HG02623 (cell line): ENCODE measurements at regions not wholly inside any gene's neighbourhood (a gene's known extent, or its start where the extent isn't known, plus 50 kb on each side); places are given as distances from the start of the nearest gene placed in this dataset.

ENCODE experiments used
- ATAC-seq: cut with Tn5 transposase; IDR thresholded peaks from one replicate; pipeline ENCODE4 v1.9.1; 2021; ENCODE audit warnings: moderate library complexity; ENCODE audit not compliant: unreplicated experiment

DNA sequence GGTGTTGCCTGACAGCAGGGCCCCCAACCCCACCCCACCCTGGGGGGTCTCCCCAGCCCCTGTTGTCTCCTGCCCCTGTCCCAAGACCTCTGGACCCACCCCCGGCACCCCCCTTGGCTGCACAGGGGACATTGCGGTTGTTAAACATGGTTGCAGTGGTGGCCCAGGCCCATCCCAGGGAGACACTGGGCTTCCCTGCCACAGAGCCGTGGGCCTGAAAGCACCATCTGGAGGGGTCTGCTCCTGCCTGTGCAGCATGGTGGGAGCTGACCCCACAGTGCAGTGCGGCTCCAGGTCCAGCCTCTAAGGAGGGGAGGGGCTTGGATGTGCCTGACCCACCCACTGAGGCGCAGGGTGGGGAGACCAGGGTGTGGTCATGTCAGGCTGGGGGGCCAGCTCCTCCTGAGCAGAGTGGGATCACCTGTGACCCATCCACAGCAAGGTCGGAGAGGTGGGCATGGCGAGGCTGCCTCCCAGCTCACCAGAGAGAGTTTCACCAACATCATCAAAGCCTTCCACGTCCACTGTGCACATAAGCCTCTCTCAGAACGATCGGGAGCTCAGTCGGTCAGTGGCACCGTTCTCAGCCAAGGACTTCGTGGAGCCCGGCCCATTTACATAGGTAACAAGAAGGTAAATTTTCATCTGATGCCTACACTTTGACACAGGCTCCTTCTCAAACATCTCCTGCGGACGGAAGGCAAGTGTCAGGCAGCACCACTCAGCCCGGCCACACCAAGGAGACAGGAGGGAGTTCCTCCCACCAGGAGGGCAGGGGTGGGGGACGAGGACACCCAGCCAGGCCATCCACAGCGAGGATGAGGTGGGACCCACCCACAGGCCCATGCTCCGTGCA is 201.1 kb downstream of the BRD1 start:
- ATAC-seq: no peak

DNA sequence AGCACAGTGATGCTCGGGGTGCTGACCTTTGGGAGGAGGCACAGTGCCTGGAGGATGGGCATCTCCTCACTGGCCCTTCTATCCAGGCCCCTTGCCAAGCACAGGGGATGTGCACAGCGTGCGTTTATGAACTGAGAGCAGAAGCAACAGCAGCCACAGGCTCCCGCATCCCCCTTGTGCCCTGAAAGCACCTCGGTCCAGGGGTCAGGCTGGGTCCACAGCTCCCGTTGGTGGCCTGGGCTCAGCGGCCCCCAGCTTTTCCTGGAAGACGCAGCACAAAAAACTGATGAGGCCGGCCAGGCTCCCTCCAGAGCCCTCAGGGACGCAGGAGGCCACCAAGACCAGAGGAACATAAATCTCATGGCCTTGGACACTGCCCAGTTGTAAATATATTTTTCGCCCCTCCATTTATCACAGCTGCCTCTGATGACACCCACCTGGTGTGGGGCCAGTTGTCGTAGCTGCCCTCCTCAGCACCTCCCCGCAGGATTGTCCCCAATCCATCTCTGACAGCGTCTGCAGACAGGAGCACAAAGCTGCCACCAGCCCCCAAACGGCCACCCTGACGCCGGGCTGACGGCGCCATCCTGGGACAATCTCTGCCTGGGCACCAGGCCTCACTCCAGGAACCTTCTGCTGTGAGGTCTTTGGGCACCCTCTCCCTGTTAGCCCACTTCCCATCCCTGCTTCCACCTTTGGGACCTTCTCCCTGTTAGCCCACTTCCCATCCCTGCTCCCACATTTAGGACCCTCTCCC is 203.1 kb downstream of the BRD1 start:
- ATAC-seq: no peak

DNA sequence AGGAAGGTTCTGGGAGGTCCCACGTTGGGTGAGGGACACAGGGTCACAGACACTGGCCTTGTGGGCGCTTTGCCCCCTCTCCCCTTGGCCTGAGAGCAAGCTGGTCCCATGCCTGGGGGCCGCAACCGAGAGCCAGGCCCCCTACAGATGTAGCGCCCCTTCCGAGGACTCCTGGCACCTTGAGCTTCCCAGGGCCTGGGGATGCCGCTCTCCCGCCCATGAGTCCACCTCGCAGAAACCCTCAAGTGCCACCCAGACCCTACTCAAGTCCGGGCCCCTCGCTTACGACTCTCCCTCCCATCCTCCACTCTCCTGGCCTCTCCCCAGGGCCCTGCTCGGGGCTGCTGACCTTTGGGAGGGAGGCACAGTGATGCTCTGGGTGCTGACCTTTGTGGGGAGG is 204.0 kb downstream of the BRD1 start:
- no peak for ATAC-seq

DNA sequence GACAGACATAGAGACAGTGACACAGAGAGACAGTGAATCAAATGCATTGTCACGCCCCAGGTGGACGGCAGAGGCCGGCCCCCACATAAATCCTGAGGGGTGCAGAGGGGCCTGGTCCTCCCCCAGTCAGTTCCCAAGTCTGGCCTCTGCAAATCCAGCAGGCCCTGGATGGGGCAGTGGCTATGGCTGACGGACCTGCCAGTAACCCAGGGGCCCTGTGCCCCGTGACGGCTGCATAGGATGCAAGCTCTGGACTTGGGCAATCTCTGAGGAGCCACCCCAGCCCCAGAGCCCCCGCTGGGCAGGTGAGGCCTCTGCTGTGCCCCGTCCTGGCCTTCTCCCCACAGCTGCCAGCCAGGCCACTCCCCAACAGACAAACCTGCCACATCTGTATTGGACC is 204.5 kb downstream of the BRD1 start:
- no peak for ATAC-seq

DNA sequence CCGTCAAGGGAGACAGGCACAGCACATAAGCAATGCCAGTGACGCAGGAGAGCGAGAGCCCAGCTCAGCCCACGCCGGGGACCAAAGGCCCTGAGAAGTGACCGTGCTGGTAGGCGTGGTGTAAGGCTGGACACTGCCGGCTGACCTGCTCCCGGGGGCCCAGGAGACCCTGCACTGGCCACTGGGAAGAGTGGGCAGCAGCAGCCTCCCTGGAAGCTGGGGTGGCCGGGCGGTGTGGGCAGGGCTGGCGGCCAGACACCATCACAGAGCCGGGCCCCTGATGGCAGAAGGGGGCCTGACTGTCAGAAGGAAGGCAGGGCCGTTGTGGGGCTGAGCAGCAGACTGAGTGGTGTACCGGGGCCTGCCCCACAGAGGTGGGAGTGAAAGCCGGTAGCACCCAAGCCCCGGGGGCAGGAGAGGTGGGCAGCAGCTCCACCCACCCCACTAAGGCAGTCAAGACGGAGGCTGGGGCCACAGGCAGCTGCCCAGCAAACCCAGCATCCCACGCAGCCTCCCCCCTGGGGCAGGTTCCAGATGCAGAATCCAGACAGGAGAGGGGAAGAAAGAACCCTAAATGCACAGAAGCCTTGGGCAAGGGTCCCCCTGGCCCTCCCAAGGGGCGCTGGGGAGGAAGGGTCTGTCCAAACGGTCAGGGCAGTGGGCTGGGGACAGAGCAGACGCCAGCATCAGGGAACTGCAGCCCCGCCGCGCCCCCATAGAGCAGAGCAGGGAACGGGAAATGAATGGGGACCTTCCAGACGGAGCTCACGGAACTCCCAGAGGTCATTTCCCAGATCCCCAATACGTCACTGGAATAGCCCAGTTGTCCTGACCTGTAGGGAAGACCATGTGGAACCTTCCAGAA is 205.2 kb downstream of the BRD1 start:
- no peak for ATAC-seq

DNA sequence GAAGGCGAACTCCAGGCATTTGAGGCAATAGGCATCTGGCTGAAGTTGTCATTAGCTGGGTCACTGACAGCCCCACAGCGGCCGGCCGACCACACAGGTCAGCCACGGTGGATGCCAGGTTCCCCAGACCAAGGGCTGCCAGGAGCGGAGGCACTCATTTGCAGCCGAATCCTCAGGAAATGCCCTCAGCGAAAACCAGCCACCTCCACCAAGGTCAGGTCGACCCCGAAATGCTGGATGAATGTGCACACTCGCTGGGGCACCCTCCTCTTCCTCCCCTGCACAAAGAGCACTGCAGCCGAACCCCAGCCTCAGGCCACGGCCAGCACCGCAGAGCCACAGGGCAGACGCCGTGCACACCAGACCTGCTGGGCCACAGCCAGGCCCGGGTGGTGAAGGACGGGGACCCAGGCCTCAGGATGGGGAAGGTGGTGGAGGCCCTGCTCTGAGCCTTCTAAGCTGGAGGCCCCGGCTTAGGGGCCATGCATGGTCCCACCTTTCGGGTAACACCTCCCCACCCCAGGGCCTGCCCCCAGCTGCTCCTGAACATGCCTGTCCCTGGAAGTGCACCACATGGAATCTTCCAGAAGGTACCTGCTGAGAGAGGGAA is 206.0 kb downstream of the BRD1 start:
- ATAC-seq: no peak

DNA sequence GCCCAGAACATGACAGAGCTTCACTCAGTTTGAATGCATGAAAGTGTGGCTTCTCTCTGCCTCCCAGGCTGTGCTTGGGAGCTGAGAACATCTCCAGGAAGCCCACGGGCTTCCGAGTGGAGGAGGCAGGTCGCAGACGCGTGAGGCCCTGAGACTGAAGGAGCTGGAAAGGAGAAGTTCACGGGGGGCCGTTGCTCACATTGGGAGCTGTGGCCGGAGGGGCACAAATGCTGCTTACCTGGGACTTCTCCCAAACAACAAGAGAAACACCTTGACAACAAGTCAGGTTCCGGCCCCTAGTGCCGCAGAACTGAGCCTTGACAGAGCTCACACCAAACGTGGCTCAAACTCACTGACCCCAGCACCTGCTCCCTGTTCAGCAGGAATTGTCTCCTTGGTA is 207.0 kb downstream of the BRD1 start:
- ATAC-seq: no peak

DNA sequence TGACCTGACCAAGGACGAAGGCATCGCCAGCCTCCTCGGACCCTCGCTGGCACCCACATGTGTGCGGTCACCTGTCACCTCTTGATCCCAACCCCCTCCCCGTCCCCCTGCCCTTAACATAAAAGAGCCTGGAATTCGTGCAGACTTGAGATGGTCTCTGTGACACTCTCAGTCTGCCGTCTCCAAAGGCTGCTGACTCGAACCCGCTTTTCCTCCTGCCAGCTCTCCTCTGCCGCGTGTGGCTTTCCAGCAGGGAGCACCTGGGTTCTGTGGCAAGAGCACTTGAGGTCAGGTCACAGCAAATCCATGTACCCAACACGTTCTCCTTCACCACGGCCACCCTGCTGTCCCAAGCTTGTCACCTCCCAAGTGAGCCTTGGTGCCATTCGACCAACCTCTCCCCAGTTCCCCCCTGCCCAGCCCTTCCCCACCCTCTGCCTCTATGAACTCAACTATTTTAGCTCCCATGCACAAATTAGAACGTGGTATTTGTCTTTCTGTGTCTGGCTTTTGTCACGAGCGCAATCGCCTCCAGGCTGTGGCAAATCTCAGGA is 207.6 kb downstream of the BRD1 start:
- ATAC-seq: no peak

DNA sequence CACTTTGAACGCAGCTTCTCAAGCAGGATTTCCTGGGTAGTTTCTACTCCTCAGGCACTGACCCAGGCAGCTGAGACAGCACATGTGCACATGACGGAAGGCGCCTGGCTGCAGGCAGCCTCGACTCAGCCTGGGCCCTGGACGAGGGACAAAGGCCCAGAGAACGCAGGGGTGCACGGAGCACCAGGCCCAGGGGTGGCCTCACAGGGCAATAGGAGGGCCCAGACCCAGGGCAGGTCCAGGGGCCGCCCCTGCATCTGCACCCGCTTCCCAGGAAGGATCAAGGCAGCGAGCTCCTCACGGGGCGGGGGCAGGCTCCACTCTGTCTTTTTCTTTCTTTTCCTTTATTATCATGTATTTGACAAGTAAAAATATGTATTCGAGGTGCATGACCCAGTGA is 208.4 kb downstream of the BRD1 start:
- no peak for ATAC-seq

DNA sequence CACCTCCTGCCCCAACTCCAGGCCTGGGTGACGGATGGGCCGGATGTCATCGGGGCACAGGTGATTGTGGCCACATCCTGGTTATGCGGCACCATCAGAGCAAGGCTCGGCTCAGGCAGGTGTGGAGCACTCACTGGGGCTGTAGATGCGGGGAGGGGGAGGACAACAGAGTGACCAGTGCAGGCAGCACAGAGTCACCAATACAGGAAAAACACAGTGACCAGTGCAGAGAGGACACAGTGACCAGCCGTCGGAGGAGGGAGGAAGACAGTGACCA is 209.1 kb downstream of the BRD1 start:
- ATAC-seq: no peak

DNA sequence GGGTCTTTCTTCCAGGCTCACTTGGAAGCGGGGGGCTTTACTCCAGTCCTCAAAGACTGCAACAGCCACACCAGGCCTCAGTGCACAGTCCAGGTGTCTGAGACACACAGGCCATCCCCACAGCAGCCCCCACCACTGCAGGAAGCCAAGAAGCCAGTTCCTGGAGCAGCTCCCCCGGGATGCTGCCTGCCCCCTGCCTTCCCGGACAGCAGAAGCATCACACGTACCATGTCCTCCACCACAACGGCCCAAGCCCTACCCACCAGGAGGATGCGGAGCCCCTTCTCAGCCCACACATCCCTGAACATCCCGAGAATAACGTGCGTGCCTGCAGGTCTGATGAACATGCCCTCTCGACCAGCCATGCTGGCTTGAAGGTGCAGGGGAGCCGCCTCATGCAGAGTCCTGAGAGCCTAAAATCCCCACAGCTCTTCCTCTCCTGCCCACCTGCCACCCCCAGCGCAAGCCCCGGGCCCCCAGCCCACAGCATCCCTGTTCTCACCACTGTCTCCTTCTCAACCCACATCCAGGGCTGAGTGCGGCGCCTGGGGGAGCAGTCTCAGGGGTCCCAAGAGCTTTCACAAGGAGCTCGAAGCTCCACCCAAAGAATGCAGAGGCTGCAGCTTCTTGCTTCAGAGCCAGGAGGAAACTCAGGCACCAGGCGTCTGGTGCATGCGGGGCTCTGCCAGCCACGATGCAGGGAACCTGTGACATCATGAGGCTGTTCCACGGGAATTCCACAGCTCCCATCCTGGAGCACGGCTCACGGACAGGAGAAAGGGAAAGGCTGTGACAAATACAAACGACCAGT is 209.6 kb downstream of the BRD1 start:
- no peak for ATAC-seq

DNA sequence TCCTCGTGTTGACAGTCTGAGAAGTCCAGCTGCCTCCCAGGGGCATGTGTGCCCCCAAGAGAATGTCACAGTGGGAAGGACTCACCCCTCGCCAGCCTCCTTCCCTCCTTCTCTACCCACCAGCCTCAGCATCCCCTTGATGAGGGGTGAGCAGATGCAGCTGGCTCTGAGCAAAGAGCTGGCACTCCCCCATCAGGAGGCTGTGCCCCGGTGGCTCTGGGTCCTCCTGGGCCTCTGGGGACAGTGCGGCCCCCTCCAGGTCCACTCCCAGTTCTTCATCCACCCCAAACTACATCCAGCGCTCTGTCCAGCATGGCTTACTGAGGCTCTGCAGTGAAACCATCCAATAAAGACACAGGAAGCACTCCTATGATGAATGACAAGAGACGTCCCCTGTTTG is 210.4 kb downstream of the BRD1 start:
- ATAC-seq: no peak

DNA sequence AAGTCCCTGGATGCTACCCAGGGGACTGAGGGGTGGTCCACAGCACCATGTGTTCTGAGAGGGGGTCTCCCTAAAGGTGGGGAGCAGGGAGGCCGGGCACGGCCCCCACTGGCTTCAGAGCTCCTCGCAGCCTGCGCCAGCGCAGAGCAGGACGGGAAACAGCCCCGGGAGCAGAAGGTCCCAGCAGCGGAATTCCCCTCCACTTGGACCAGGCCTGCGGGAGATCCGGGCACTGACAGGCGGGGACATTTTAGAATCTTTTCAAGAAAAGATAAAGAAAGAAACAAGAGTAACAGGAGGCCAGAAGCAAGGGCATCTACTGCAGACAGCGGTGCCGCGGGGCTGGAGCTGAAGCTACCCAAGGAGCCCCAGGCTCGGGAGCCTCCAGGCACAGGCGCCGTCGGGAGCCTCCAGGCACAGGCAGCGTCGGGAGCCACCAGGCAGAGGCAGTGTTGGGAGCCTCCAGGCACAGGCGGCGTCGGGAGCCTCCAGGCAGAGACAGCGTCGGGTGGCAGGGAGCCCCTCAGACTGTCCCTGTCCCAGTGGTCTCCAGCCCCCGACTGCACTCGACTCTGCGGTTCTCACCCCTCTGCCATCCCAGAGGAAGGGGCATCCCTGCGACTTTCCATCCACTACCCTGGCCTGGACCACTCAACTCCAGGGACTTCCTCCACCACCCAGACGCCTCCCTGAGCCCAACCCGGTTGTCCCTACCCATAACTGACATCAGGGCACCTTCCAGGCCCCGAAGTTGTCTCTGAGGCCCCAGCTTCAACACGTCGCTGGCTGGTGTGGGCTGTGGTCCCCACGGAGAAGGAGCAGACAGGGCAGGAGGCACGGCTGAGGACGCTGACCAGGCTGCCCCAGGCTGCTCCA is 211.1 kb downstream of the BRD1 start:
- ATAC-seq: no peak

DNA sequence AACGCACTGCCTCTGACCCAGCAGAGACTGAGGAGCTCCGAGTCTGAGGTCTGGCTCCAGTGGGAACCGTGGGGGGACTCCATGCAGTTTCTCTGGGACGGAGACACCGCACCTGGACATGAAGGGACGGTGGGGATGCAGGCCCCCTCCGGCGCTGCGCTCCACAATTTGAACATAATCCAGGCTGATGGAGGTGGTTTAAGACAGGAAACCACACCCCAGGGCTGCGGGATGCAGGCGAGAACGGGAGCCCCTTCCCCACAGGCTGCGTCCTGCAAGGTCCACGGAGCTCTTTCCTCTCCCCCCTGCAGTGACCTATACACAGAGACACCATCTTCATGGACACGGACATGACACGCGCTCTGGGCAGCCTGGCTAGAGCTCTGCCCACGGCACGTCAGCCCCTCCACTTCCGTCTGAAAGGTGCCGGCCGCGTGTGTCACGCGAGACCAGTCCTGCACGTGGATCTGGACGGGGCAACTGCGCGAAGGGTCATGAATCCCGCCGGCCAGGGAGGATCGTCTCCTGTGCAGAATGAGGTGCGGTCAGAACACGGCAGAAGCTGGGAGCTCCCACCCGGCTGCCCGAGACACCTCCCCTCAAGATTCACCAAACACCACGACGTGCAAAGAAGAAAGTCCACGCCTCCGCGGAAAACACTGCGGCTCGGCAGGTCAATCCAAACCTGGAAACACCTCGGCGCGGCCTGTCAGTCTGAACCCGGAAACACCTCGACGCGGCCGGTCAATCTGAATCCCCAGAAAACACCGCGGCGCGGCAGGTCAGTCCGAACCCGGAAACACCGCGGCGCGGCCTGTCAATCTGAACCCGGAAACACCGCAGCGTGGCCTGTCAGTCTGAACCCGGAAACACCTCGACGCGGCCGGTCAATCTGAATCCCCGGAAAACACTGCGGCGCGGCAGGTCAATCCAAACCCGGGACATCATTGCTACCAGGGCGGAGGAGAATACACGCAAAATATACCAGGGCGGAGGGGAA is 212.4 kb downstream of the BRD1 start:
- no peak for ATAC-seq

DNA sequence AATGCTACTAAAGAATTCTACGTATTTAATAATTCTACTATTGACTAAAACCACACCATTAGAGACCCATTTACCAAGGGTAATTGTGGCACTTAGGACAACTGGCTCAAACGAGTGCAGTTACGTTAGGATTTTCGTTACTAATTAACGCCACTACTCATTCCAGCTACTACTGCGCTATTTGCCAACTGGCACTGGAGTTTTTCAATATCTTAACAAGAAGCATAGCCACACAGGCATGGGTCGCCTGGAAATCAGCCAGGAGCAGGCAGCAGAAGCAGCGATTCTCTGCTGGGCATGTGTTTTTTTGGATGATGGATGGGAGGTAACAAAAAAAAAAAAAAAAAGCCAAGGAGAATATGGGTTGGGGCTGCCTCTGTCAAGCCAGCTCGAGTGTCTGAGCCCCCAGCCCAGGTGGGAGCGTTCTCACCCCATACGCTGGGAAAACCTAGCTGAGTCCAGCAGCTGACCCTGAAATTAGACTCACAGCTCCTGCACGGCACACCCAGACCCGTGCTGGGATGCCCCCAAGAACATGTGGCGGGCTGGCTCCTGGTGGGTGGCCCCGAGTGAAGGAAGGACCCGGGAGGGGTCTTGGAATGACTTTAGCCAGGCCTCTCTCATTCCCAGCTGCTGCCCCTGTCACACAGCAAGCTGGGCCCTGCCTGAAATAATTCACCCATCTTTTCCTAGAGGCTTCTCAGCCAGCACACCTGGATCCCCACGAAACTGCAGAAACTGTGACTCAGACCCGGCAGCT is 214.0 kb downstream of the BRD1 start:
- ATAC-seq: no peak

DNA sequence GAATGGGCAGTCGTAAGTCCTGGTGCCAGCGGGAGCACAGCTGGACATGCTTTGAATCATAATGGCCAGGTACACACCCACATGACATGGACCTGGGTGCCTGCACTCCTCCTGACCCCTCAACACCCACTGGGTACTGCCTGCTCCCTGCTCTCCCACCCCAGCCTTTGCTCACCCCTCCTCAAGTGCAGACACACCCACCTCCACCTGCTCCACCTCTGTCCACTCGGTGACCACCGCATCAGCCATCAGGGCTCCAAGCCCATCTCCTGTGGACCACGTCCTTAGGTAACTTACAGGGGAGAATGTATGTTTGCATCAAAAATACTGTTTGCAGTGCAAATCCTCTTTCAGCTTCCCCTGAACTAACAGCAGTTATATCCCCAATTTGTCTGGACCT is 214.6 kb downstream of the BRD1 start:
- ATAC-seq: no peak

DNA sequence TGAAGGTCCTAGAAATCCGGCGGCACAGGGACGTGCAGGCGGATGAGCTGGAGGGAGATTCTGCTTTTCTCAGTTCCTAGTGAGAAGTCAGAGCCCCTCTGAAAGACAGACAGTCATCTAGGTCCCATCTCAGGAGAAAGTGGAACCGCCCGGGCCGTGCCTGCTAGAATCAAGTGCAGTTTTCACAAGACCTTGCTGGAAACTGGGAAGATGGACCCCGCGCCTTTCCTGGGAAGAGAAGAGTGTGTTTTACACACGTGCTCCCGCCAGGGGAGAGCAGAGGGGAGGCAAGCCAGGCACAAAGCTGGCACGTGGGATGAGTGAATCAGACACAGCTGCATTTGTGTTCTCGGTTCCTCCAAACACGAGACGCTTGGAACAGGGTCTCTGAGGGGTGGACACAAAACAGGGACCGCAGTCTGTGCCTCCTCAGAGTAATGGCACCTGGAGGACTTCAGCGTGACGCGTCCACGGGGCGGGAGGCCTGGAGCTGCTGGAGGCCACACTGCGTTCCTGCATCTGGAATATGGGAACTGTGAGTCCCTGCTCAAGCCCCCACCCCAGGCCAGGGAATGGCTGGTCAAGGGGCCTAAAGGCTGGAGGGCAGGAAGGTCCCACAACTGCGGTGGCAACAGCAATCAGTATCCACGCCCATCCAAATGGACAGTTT is 218.3 kb downstream of the BRD1 start:
- no peak for ATAC-seq
